GM19239 (cell line): ENCODE measurements at regions not wholly inside any gene's neighbourhood (a gene's known extent, or its start where the extent isn't known, plus 50 kb on each side); places are given as distances from the start of the nearest gene placed in this dataset.

Source experiments
- DNase-seq: peaks from one replicate; pipeline ENCODE4 v3.0.0; 2011; ENCODE audit warnings: low spot score; ENCODE audit not compliant: insufficient read length
- FAIRE-seq: peaks from 2 replicates; lab custom pipeline; 2011; peaks lifted over from hg19 to GRCh38; lab: Jason Lieb, UNC

DNA sequence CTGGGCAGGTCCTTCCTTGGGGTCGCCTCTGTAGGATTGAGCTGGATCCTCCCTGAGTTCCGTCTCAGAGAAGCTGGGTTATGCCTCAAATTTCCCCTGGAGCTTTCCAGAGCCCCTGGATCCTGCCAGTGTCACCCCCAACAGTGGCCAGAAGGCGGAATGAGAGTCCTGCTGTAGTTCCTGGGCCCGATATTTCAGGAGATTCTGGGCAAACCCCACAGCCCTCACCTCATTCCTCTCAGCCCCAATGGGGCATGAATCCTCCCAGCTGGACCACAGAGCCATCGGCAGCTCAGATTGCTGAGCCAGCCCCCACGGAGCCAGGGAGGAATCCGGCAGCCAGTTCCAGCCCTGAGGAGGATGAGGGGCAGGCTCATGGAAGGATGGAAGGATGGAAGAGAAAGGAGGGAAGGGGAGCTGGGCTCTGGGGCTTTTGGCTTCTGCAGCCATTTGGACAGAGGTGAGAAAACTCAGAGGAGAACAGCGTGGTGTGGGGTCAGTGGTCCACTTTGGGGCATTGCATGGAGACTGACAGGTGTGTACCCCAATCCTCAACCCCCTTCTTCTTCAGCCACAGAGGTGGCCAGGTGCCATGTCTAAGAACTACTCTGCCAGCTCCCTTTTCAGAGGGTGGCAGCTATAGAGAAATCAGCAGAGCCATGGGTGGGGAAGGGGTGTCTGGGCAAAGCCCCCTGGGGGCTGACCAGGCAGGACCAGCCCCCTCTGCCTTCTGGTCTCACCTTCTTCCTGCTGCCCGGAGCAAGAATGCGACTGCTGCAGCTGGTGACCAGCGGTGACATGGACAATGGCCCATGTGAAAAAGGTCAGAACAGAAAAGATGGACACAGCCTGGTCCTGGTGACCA lies 867.6 kb downstream of the TBC1D22A start:
- DNase-seq (no peak), FAIRE-seq (no peak)

DNA sequence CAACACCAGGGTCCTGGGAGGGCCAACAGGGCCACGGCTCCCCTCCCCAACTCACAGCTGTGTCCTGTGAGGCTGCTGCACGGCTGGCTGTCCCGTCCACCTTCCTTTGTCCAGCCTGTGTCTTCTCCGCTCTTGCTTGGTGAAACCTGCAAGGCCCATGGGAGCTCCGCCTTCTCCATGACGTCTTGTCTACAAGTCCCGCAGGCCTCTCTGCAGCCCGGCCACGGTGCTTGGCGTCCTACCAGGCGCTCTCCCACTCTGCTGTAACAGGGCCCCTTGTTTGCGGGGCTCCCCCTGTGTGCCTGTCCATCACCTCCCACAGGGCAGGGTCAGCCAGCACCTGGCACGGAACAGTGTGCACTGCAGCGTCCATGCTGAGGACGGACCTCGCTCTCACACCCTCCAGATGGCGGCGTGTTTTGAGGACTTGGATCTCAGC lies 866.8 kb downstream of the TBC1D22A start:
- DNase-seq = no peak
- no peak for FAIRE-seq

DNA sequence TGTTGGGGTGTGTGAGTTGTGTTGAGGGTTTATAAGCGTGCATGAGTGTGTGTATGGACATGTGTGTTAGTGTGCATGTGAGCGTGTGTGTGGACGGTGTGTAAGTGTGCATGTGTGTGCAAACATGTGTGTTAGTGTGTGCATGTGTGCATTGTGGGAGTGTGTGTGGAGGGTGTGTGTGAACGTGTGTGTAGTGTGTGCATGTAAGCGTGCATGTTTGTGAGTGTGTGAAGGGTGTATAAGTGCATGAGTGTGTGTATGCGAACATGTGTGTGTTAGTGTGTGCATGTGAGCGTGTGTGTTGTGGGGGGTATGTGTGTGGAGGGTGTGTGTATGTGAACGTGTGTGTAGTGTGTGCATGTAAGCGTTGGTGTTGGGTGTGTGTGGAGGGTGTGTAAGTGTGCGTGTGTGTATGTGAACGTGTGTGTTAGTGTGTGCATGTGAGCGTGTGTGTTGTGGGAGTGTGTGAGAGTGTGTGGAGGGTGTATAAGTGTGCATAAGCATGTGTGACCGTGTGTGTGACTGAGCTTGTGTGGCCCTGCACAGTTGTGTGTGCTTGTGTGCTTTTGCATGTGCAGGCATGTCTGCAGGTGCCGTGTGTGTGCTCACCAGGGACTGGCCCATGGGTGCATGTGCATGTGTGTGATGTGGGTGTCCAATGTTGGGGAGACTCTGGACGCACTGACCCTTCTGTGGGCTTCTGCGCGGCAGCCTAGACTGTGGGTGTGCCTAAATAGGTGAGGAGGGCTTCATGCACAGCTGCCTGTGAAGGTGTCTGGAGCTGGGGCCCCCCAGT lies 866.2 kb downstream of the TBC1D22A start:
- DNase-seq (no peak), FAIRE-seq (no peak)

DNA sequence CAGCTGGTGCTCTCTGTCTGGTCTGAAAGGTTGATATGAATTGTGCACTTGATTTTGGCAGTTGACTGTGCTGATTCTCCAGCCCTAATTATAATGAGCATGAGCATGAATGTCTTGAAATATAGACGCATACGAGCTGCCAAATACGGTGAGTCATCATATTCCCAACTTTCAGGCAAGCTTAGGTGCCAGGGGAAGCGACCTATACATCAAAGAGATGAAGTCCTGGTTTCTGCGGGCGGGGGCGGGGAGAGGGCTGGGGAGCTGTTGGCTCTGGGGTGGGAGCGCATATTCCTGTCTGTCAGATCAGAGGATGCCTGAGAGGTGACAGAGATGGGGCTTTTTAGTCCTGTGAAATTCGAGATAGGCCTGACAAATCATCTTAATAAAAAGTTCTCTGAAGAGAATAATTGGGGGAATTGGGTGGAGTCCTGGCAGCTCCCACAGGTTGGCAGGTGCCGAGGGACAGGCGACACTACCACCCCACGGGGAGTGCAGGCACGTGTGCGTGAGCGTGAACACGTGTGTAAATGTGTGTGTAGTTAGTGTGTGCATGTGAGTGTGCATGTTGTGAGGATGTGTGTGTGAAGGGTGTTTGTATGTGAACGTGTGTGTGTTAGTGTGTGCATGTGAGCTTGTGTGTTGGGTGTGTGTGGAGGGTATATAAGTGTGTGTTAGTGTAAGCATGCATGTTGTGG lies 865.3 kb downstream of the TBC1D22A start:
- DNase-seq (no peak), FAIRE-seq (no peak)

DNA sequence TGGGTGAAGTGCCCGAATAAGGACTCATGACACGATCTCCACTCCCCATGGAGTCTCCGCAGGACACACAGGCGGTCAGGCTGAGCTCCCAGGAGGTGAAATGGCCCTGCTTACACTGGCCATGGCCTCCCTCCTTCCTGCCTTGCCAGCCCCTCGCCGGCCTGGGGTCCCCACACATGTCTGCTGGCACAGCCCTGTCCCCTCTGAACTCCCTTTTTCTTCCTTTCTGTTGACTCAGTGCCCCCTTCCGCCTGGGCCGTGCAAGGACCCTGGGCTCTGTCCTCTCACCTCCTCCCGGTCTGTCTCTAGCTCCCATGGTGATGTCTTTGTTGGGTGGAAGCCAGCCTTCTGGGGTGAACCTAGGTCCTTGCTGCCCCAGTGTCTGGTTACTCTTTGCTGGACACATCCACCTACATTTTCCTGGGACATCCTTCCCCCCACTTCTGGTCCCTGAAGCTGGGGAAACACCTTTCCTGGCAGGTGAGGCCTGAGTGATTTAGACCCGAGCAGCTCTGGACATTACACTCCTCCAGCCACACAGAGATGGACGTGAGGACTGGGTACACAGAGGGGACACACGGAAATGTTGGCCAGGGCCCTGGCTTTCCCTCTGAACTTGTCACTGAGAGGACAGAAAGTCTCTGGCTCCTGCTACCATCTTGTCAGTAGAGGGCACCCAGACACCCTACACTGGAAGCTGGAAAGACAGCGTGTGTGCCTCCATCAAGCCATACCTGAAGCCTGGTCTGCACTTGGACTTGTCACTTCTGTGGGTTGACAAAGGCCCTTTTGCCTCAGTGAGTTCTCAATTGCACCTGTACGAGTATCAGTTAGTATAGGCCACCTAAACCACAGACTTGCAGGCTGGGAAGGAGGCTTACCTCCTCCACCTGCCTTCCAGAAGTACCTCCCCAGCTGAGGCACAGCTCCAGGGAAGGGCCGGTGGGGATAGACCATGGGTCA lies 864.3 kb downstream of the TBC1D22A start:
- no peak for DNase-seq
- FAIRE-seq = no peak

DNA sequence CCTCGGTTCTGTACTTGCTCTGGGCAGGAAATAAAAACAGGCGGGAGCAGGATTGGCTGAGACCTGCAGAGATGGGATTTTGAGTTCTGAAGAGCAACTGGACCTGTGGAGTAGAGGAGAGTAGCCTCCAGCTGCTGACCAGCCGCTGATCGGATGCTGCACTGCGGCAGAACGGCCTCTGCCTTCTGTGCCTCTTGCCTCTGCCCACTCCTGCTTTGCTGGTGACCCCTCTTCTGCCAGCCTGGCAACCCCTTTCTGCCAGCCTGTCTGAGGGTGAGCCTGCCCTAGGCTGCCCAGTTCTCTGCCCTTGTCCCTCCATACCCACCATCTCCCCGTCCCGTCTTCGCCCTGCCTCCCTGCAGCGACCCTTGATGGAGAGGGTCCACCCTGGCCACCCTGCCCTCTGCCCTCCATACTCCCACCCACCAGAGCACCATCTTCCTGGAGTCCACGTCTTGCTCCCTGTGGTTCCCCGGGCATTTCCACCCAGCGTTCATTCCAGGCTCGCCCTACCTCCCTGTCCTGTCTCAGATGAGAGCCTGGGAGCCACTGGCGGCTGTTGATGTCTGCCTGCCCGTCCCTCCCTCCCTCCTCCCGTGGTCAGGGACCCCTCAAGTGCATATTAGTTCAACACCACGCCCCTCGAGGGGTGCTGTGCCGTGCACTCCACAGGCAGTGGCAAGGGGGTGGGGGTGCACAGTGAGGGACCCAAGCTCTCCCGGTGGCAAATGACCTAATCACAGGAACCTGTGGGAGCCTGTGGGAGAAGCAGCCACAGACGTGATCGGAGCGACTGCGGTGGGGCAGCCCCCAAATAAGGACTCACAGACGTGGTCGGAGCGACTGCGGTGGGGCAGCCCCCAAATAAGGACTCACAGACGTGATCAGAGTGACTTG lies 863.3 kb downstream of the TBC1D22A start:
- DNase-seq (no peak), FAIRE-seq (no peak)

DNA sequence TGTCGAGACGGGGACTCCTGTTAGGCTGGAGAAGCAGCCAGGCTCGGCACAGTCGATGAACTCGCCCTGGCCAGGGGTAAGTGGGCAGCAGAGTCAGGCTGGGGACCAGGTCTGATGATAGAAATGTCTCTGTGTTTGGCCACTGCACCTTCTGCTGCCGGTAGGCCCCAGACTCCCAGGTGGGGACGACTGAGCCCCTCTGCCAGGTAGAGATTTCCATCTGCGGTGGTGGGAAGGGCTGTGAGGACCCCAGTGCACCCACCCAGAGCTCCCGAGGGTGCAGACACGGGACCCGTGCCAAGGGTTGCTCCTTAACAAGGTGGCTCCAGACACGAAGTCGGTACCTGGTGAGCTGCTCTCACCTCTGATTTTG lies 862.5 kb downstream of the TBC1D22A start:
- DNase-seq (no peak), FAIRE-seq (no peak)

DNA sequence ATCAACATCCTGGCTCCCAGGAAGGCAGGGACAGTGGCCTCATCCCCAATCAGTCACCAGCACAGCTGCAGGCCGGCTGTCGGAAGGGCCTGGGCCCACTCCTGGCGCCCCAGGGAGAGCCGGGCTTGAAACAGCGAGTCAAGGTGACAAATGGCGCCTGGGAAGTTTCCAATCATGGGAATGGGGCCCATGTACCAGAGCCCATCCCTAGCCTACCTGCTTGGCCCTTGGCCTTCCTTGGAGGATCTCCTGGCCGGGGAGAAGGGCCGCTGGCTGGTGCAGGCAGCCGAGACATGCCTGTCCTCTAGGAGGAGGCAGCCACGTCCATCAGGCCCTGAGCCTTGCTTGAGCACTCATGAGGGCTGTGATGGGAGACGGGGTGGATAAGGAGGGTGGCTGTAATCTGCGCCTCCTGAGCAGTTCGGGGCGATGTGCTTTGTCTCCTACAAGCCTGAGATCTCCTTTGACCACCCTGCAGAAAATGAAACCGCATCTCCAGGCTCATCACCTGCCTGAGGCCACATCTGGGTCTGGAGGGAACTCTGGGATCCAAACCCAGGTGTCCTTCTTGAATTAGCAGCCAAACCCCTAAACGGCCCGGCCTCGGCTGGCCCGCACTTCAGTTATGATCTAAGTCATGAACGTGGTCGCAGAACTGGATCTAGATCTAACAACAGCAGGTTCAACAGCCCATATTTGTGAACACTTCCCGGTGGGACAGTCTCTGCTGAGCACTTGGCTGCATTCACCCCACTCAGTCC lies 862.0 kb downstream of the TBC1D22A start:
- FAIRE-seq (no peak), DNase-seq (no peak)

DNA sequence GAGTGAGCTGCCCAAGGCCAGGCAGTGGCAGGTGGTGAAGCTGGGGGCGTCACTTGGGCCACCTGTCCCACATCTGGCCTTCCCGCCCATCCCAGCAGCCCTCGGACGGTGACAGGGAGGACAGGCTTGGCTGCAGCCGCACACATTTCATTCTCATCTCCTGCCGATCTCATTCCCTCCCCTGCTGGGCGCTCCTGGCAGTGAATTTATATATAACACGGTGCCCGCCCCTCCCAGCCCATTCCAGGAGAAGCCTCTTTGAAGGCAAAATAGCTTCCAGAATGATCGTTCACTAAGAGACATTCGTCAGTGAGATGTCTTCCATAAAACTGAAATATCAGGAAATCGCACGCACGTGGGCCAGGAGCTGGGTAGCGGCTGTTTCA lies 861.3 kb downstream of the TBC1D22A start:
- DNase-seq (no peak), FAIRE-seq (no peak)

DNA sequence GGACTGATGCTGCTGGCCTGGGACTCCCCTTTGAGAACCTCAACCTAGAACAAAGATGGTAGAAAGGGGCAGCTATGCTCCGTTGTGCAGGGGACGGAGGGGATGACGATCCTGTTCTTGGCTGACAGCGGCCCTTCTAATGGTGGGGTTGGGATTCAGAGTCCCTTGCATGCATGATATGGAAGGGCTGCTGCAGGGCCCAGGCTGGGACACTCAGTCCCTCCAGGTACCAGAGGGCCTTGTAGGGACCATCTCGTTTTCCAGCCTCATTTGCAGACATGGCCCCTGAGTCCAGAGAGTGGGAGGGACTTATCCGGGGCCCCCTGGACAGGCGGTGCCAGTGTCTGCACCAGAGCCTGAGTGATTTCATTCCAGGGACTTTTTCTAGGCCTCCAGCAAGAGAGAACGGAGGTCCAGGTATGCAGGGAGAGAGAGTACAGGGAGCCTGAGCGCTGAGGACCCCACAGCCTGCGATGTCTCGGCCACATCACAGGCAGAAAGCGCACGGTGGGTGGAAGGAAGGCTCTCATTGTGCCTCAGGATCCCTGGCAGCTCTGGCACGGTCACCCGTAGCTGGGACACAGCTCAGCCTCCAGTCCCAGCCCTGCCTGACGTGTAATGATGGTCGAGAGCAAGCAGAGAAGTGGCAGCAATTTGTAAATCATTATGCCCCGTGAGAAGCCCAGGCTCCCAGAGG lies 860.8 kb downstream of the TBC1D22A start:
- FAIRE-seq = no peak

DNA sequence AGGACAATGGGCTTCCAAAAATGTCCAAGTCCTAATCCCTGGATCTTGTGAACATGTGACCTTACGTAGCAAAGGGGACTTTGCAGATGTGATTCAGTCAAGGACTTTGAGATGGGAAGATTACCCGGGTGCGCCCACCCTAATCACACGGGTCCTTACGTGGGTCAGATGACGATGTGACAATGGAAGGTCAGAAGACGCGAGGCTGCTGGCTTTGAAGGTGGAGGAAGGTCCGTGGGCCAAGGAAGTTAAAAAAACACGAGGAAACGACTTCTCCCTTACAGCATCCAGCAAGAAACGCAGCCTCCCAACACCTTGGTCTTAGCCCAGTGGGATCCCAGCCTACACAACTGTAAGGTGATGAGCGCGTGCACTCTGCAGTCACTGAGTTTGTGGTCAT lies 860.1 kb downstream of the TBC1D22A start:
- no peak for FAIRE-seq
- no peak for DNase-seq

More for the DNA sequence above, 860.8 kb downstream of the TBC1D22A start:
- DNase-seq = no peak

DNA sequence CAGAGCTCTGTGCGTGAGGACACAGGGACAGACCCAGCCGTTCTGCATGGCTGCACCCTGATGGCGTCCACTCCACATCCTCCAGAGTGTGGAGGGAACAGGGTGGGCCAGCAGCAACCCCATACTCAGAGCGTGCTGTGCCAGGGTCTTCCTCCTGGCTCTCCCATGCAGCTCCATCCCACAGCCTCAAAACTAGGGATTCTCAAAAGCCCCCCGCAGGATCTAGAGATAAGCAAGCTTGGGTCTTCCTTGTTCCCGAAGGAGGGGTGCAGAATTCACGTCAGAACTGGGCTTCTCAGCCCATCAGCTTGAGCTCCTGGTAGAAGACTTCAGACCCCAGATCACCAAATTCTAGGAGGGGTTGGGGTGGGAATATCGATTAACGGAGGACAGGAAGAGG lies 858.8 kb downstream of the TBC1D22A start:
- no peak for DNase-seq
- no peak for FAIRE-seq

DNA sequence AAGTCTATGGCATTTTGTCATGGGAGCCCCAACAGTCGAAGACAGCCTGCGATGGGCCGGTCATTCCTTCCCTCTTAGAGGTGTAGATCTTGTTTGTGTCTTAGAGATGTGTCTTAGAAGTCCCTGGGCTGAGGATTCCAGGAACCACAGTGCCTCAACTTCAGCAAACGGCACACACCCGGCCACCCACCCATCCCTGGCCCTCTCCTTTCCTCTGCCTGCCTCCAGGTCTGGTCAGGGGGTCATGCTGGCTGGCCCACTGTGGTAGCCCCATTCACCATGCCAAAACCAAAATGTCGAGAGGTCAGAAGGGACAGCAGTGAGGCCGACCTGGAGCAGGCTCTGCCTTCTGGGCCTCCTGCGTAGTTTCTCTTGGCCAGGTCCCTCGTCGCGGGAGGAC lies 857.9 kb downstream of the TBC1D22A start:
- DNase-seq = no peak
- no peak for FAIRE-seq

DNA sequence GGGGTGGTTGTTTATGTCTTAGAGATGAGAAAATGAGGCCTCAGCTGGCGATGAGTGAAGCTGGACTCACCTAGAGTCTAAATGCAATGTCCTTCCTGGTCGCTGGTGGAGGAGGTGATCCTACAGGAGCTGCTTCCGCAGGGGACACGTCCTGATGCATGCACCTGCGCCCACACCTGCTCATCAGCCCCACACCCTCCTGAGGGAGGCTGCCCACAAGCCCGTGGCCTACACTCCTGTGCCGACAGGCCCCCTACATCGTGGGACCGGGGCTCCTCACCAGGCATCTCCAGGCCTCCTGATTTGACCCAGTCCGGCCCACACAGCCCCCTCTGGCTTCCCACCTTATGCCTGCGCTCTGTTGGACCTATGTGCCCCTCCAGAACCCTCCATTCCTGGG lies 857.2 kb downstream of the TBC1D22A start:
- DNase-seq (no peak), FAIRE-seq (no peak)

DNA sequence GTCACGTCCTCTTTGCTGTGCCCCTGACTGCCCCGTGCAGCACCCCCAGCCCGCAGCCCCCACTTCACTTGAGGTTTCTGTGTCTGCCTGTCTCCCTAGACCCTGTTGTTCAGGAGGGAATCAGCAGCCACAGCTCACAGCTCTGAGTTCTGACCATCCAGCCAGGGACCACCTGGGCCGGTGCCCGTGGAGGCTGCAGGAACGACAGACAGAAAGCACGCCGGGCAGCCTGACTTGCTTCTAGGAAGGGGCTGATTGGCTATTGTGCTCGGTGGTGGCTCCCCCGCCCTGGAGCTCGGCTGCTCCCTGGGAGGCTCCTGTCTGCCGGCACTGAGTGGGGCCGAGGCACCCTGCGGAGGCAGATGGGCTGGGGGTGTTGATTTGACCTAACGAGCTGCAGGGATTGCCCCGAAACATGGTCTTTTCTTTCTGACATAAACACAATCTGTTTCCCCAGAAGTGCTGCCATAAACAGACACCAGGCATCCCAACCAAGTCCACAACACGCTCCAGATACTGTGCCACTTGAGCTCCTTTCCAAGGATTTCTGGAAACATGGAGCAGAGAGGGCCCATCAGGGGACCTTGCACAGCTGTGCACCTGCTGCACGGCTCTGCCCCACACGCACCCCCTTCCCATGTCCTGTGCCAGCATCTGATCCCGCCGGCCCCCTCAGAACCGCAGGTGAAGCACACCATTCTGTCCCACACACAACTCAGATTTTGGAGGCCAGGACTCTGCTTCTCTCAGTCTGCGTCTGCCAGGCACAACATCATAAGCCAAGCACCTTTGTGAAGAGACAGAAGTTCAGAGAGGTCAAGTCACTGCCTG lies 855.9 kb downstream of the TBC1D22A start:
- FAIRE-seq = no peak

DNA sequence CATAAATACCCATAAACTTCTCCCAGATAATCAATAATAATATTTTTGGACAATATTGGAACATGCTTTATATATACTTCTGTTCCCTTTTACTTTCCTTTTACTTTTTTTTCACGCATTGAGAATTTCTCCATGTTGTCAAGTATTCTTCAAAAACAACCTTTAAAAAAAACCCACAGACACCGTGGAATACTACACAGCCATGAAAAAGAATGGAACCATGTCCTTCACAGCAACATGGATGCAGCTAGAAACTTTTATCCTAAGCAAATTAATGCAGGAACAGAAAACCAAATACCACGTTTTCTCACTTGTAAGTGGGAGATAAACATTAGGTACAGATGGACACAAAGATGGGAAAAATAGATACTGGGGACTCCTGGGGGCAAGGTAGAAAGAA lies 854.7 kb downstream of the TBC1D22A start:
- DNase-seq = no peak
- no peak for FAIRE-seq

More for the DNA sequence above, 855.9 kb downstream of the TBC1D22A start:
- DNase-seq = no peak
